Left lobe of liver (tissue), 2 donors: ENCODE measurements at regions not wholly inside any gene's neighbourhood (a gene's known extent, or its start where the extent isn't known, plus 50 kb on each side); places are given as distances from the start of the nearest gene placed in this dataset.

Experiments
- ATAC-seq: fragments of 200-7000 bp; cut with Tn5 transposase; one replicate; pipeline ENCODE4 v1.9.1; 2020; ENCODE audit warnings: mild to moderate bottlenecking, moderate library complexity
- DNase-seq: peaks from one replicate; pipeline ENCODE4 v3.0.0-alpha.2; 2020; ENCODE audit warnings: low spot score
- donor health status: DM: no; HTN: no; CAD: no; lungs with moderate emphysema.
- donor health status: DM: no; HTN: yes; CAD: no.

DNA sequence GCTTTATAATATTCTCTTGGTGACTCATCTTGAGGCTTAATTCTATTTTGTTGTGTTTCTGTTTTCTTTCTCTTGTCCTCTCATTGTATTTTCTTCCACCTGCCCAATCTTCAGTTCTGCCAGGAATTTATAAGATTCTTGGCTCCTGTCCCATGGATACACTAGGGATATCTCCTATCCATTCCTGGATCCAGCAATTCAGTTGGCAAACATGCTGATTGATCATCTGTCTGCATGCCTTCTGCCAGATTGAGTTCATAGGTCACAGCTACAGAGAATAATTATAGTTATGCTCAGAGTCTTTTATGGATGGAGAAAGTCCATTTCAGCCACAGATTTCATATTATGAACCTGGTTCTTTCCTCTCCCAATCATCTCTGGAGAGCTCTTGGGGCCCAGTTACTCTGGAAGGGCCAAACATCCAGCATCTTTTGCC, 140.4 kb upstream of the MAGI2 start:
- DNase-seq (no peak), ATAC-seq (no peak)

DNA sequence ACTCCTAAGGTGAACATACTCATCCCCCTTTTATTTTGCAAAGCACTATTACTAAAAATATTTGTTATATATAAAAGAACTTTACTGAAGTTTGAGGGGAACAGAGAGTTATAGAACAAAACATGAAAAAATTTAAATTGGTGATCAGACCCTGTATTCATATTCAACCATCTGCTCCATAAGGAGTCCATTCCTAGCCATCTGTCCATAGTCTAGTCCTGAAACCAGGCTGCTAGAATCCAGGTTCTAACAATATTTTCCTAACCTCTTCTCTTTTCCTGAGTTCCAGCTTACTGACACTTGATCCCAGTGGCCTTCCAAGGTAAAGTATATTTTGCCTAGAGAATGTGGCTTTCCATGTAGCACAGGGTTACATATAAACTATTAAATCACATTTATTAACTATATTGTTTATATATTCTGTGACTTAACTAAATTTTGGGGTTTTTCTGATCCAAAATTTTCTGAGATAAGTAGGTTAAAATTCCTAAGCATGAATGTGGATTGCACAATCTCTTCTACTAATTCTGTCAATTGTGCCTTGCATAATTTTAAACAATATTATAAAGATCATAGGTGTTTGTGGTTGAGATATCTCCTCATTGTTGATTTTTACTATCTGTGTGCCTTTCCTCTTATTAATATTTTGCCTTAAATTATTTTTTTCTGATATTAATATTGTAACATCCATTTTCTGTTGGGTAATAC, 137.6 kb upstream of the MAGI2 start:
- ATAC-seq, result no peak
- DNase-seq, result no peak

DNA sequence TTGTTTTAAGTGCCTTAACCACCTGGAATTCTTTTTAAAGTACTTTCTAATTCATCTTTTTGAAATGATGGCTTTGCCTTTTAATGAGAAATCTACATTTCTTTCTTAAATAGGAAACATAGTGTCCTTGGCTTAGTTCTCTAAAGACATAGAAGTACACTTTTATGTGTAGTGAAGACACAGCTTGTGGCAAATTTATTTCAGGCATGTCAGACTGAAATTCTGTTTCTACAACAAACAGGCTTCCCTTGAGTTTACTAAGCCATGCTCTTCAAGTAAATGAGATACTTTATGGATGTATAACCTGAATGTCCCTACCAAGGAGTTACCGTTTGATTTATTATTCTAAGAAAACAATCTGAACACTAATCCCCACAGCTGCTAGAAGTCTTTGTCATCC, 136.9 kb upstream of the MAGI2 start:
- ATAC-seq (no peak), DNase-seq (no peak)

DNA sequence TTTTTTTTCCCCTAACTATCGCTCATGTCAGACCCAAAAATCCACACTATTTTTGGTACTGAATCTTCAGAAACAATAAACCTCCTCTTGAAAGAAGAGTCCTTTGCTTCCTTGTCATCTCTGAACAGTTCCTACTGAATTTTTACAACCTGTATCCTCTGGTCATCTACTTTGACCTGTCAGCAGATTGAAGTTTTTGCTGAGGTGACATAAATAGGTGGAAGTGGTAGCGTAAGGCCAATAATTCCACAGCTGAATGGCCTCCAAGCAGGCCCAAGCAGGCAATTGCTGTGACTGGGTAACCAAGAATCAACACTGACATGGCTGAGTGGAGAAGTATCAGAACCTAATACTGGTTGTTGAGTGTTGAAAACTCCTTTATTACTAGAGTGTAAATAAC, 117.4 kb upstream of the MAGI2 start:
- no peak for DNase-seq

DNA sequence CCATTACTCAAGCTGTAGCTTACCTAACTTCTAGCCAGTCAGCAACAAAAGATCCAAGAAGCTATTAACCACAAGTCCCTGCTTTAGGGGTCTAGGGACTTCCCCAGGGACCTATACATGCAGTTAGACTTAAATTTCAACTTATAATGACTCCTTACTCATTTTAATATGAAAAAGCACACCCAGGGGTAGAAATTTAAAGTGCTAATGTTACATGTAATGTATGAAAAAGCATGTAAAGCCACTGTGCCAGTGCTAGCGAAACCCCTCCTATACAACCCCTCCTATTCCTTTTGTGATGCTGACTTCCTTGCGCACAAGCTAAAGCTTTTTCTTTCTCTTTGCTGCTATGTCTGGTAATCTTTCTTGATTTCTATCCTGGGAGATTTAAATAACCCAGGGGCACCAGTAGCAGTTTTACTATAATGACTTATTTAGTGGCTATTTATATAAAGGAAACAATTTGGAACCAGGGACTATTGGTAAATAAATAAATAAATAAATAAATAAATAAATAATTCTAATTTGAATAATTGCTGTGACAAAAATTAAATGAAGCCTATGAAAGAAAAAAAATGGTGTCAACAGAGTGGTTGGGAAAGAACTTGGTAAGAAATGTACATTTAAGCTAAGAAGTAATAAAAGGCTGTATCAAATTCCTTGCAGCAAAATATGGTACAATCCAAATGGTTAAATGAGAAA, 110.5 kb upstream of the MAGI2 start:
- no peak for DNase-seq
- ATAC-seq, result no peak

More for the DNA sequence above, 117.4 kb upstream of the MAGI2 start:
- no peak for ATAC-seq

DNA sequence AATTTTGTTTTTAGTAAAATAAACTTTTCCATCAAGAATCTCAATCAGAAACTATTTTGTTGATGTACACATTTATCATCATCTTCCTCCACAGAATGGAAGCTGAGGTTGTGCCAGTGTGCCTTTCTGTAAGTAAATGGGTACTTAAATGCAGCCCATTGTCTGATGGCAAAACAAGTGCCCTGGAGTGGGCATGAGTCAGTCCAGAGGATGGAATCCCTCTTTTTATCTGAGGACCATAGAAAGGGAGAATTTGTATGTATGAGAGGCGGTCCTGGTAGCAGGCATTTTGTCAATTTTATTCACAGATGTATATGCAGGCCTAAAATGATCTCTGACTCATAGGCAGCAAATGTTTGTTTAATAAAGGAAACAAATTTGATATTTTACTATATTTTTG, 102.1 kb upstream of the MAGI2 start:
- no peak for DNase-seq
- ATAC-seq, result no peak

DNA sequence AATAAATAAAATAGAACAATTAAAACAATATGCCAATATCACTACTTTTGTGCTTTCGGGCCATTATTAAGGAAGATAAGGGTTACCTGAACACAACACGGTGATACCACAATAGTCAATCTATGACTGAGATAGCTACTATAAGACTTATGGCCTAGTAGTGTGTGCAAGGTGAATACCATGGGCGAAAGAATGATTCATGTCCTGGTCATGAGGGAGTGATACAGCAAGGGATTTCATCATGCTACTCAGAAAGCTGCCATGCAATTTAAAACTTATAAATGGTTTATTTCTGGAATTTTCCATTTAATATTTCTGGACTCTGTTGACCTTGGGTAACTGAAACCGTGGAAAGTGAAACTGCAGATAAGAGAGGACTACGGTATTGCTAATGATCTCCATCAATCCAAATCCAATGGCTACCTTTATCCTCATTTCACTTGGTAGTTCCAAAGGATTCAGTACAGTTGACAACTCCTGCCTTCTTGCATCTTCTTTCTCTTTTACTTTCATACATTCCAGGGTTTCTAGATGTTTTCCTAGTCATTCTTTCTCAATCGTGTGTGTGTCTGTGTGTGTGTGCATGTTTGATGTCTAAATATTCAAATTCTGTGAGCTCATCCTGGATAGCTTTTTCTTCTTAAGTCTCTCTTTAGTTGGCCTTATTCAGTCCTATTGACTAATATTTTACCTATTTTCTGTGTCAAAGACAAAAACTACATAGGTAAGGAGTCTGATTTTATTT, 100.5 kb upstream of the MAGI2 start:
- no peak for DNase-seq
- ATAC-seq, result no peak

DNA sequence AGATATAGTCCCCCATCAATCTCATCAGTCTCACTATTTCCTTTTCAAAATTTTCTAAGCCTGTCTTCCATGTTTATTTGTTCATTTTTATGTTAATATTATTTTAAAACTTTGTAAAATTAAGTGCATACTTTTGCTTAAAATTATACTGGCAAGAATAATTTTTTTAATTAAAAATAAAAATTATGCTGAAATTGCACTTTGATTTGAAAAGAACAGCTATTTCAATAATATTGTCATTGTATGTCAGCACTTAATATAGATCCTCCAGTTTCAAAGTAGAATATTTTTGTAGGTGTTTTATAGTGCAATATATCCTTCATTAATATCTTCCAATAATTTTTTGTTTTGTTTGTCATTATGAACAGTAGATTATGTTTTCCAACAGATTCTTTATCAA, 99.0 kb upstream of the MAGI2 start:
- no peak for DNase-seq
- no peak for ATAC-seq

DNA sequence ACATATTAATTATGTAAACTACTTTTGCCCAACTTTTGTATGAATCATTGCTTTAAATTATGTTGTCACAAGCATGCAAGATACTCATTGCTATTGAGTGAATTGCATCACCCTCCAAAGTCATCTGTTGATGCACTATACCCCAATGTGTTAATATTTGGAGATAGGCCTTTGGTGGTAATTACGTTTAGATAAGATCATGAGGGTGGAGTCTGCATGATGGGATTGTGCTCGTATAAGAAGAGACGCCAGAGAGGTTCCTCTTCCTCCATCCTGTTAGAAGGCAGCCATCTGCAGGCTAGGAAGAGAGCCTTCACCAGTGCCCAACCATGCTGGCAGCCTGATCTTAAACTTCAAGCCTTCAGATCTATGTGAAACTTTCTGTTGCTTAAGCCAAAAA, 95.3 kb upstream of the MAGI2 start:
- no peak for ATAC-seq

DNA sequence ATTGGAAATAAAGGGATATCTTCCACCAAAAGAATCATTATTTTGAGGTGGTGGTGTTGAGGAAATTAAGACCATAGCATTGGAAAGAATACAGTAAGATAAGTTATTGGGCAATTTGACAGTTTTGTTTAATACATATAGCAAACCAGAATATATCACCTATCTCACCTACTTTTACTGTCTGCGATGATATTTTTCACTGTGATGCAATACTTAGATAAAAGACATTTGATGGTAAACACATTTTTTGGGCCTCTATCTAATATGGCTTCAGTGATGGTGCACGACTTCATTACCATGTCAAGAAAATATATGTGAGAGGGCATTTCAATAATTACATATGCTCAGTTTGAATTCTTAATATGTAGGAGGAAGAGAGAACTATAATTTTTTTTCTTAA, 93.7 kb upstream of the MAGI2 start:
- no peak for ATAC-seq

More for the DNA sequence above, 95.3 kb upstream of the MAGI2 start:
- DNase-seq, result no peak

DNA sequence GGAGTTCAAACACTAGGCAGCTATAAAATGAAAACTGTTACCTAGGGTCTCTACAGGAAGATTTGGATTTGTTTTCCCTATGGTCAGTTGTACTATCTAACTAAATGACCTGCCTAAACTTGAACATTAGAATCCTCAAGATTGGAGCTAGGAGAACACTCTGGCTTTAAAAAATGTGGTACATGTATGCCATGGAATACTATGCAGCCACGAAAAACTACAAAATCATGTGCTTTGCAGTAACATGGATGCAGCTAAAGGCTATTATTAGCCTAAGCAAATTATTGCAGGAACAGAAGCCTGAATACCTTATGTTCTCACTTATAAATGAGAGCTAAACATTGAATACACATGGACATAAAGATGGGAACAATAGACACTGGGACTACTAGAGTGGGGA, 87.1 kb upstream of the MAGI2 start:
- ATAC-seq (no peak), DNase-seq (no peak)

More for the DNA sequence above, 93.7 kb upstream of the MAGI2 start:
- DNase-seq, result no peak

DNA sequence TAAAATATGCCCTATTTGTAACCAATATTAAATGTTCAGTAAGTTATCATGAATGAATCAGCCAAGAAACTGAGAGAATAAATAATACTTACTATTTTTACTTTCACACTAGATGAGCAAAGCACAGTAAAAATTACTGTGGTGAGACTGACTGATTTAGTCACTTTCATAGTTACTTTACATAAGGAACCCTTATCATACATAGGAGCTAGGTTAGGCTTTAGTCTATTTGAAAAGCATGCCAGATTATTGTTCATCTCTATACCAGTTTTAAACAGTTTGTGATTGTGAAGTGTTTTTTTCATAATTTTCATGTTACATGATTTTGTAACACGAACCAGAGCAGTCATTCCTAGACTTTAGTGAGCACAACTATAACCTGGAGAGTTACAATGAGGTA, 80.7 kb upstream of the MAGI2 start:
- DNase-seq, result no peak
- no peak for ATAC-seq

DNA sequence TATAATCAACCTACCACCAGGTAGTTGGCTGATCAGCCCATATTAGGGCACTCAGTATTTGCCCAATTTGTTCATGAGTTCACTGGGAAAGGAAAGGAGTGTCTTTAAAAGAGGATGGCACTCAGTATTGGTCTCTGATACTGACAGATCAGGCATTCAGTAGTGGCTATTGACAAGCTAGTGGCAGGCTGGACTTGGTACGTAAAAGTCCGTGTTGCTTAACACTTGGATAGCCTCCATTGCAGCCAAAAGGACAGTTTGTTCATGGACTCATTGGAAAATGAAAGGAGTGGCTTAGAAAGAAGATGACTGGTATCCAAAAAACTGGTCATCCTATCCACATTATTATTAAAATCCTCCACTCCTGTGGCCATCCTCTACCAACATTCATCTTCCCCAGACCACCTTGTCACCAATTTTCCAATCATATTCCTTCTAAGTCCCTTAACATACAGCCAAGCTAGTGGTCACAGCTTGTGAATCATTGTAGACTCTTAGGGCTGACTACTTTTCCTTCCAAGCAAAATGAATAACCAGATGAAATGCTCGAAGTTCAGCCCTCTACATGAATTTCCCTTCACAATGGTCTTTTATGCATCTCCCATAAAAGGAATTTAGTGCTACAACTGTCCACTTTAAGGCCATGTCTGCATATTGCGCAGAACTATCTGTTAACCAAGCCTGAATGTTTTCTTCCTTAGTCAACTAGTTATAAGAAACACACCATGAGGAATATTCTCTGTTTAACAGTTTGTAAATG, 78.6 kb upstream of the MAGI2 start:
- DNase-seq (peak; percentile 83), ATAC-seq (peak; percentile 97)

DNA sequence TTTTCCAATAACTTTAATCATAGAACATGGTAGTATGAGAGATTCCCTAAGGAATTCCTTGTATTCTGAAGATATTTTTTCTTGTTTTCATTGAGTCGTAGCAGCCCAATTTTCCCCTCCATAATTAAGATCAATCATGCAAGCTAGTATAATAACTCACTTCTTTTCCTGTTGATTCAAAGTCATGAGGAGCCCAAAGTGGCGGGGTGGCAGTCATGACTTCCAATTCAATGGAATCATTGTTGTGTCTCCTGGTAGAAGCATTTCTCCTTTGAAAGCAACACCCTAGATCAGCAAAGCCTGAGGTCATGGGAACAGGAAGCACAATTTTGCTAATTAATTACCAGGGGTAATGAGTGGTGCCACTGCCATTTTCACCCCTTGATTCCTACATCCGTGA, 77.6 kb upstream of the MAGI2 start:
- DNase-seq, result no peak

DNA sequence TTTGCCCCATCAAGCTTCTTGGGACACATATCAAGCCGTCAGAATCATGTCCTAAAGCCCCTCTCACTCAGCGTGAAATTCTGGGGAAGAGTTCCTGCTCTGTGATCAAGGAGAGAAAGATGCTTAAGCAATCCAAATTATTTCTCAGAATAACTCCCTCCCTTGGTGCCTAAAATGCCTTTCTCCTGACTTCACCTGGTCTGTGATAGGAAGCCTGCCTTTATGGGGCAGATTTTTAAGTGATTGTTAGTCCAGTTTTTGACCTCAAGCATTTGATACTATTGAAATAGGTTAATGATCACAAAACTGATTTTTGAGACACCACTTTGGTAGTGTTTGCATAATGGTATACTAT, 76.4 kb upstream of the MAGI2 start:
- ATAC-seq (no peak), DNase-seq (no peak)

More for the DNA sequence above, 77.6 kb upstream of the MAGI2 start:
- ATAC-seq, result no peak

DNA sequence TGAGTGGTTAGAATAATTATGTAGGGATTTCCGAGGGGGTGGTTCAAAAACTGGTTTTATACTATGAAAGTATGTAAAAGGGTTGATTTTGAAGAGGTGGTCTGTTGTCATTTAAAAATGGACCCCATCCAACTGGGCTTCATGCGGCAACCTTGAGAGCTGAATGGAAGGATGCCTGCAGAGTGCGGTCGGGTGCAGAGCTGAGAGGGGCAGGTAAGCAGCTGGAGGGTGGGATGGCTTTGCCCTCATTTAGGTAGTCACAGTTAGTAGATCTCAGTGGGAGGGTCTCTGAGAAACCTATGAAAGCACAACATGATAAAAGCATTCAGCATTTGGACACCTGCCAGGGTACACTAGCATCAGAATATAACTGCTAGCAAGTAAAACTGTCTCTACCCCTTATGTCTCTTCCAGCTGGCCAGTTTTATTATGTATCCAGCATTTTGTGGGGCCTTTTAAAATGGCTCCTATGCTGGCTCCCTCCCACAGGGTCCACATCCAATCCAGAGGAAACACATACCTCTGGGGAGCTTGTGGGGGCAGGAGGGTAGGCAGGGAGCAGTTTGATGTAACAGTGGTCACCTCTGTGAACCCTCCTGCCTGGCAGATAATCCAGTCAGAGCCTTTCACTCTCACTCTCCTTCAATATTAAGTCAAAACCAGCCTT, 75.9 kb upstream of the MAGI2 start:
- DNase-seq (no peak), ATAC-seq (no peak)

DNA sequence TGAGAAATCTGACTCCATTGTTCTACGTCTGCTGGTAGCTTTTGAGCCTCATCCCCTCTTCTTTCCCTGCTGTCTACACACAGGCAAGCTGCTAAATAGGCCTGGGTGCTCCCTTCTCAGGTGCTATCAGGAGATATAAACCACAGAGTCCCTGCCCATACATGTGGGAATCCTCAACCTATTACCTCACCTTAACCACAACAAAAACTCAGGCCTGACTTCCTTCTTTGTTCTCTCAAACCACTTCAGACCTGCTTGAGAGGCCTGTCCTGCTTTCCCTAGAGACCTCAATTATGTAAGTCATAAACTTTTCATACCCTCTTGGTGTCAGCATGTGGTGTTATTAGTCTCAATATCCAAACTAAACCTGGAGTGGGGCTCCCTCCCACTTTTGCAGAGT, 75.0 kb upstream of the MAGI2 start:
- ATAC-seq, result no peak

DNA sequence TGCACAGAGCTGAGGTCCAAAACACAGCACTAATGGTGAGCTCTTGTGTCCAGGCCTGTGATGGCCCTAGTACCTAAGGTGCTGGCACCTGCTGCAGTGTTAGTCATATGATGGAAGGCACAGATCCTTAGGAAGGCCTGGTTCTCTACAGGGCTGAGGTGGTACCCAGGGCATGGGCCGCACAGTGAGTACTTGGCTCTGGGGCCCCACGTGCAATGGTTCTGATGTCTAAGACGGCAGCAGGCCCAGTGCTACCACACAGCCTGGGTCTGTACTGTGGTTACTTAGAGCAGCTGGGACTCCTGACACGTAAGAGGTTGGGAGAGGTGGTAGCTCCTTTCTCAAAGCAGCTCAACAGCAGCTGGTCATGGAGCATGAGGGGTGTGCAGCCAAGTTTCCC, 70.6 kb upstream of the MAGI2 start:
- DNase-seq (no peak), ATAC-seq (no peak)

More for the DNA sequence above, 75.0 kb upstream of the MAGI2 start:
- DNase-seq, result no peak

DNA sequence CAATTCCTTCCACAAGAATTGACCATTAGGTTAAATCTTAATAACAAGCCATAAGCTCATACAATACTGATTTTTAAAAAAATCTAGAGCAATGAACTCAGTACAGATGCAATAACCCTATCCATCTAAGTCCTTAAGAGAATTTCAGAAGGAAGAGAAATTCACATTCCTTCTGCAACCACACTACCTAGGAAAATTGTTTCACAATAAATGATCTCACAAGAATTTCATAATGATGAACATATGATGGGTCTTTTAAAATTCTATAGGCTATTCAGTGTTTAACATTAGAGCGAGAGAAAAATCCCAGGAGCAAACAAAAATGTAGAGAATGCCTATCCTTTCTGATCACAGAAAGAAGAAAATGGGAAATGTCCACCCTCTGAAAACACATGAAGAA, 70.0 kb upstream of the MAGI2 start:
- DNase-seq, result no peak
- ATAC-seq, result no peak

DNA sequence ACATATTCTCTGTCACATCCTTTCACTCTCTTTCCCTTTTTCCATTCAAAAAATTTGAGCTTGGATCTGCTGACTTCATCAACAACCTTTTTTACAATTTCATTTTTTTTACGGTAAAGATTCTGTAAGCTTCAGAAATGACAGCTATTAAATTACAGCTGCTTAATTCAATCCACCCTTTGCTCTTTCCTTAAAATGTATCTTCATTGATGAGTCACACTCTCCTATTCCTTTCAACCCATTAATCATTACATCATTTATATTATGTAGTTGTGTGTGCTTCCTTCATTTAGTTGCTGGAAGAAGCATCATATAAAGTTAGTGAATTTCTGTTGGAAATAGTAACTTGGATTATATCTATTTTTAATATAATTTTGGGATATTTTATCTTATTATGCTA, 67.1 kb upstream of the MAGI2 start:
- no peak for ATAC-seq
- no peak for DNase-seq

DNA sequence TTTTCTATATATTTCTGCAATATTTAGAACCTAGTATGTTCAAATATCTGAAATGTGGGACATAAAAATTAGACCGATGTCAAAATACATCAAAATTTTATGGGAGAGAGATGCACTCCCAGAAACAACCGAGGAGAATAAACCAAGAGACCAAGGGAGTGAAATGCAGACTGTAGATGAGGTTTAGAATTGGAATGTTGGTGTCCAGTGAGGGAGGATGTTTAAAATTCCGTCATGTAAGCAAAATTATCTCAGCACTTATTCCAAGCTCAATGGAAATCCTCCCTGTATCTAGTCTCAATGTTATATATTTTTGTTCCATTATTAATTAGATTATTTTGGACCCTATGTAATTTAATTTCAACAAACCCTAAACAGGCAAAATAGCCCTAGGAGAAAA, 61.9 kb upstream of the MAGI2 start:
- DNase-seq (no peak), ATAC-seq (no peak)
